HCT116 (cell line): ENCODE measurements at regions not wholly inside any gene's neighbourhood (a gene's known extent, or its start where the extent isn't known, plus 50 kb on each side); places are given as distances from the start of the nearest gene placed in this dataset.

Experiments used
- ATAC-seq: fragments of 200-7000 bp; cut with Tn5 transposase; 2 replicates; pipeline ENCODE4 v1.9.1; 2020; ENCODE audit warnings: mild to moderate bottlenecking, moderate library complexity
- BruUV-seq: library from RNA; stranded (reverse); fragments of 400-500 nt; replicated peaks from 2 replicates; lab custom pipeline; 2021; lab: Mats Ljungman, UMichigan
- CTCF ChIA-PET: fragments of 300-600 bp; sonication (Branson Sonifier 250); formaldehyde crosslinking; loops from one replicate; lab custom pipeline; 2021; ENCODE audit warnings: antibody characterized with exemption; lab: Charles Lee
- POLR2A ChIA-PET: fragments of 300-600, 350-600 bp; sonication (Branson Sonifier 250); formaldehyde crosslinking; loops from one replicate; lab custom pipeline; 2021; ENCODE audit warnings: antibody characterized with exemption; lab: Charles Lee
- RAD21 ChIA-PET, 2 experiments: fragments of 300-600 bp; sonication (Branson Sonifier 250); formaldehyde crosslinking; loops; one replicate each; lab custom pipeline; 2023; ENCODE audit warnings: low total read pairs in 2 of 2; ENCODE audit not compliant: uncharacterized antibody in 2 of 2, unreplicated experiment in 2 of 2, low non-redundant PET in 1 of 2; lab: Charles Lee
- DNase-seq: peaks from one replicate; pipeline ENCODE4 v3.0.0-alpha.2; 2010; ENCODE audit warnings: low read depth, low spot score
- H2AFZ ChIP-seq: fragments of 200-600 bp; shearing (Covaris generic), sonication (generic); 2 replicates; pipeline ENCODE4 v1.6.1; 2017; ENCODE audit warnings: low read depth, mixed run types, mixed read lengths, antibody characterized with exemption, low read length; ENCODE audit not compliant: poor library complexity, severe bottlenecking
- H3K27ac ChIP-seq: 2 replicates; pipeline ENCODE4 v1.5.1; 2012; ENCODE audit warnings: low read depth, low read length
- H3K27me3 ChIP-seq: fragments of 200-600 bp; sonication (generic); 2 replicates; pipeline ENCODE4 v1.6.1; 2016; ENCODE audit warnings: mixed run types, low read length, mixed read lengths; ENCODE audit not compliant: insufficient read depth
- H3K36me3 ChIP-seq, 2 experiments: fragments of 200-500 bp in 1 of 2; fragments of 200-600 bp in 1 of 2; sonication (Bioruptor generic) in 1 of 2; sonication (generic) in 1 of 2; 2 replicates each; pipeline versions ENCODE4 v1.5.1 to v1.6.1; 2014 to 2016; ENCODE audit warnings: low read length in 2 of 2, inconsistent platforms in 1 of 2, mixed read lengths in 1 of 2, mixed run types in 1 of 2; ENCODE audit not compliant: insufficient read depth in 2 of 2, control insufficient read depth in 1 of 2
- H3K4me1 ChIP-seq, 2 experiments: fragments of 200-600 bp in 1 of 2; sonication (generic) in 1 of 2; 2 replicates each; pipeline versions ENCODE4 v1.5.1 to v1.6.1; 2012 to 2017; ENCODE audit warnings: low read length in 2 of 2, inconsistent platforms in 1 of 2, mild to moderate bottlenecking in 1 of 2, mixed read lengths in 1 of 2, mixed run types in 1 of 2, moderate library complexity in 1 of 2; ENCODE audit not compliant: insufficient read depth in 2 of 2, control insufficient read depth in 1 of 2
- H3K4me2 ChIP-seq: fragments of 200-600 bp; sonication (generic); 2 replicates; pipeline ENCODE4 v1.6.1; 2017; ENCODE audit warnings: mixed run types, low read length, mixed read lengths
- H3K4me3 ChIP-seq, 2 experiments: fragments of 200-600 bp in 1 of 2; sonication (generic) in 1 of 2; replicated peaks in 1 of 2; 2 replicates each; pipeline ENCODE4 v1.5.1; 2011 to 2016; ENCODE audit warnings: low read length in 2 of 2, control low read depth in 1 of 2, low read depth in 1 of 2, mild to moderate bottlenecking in 1 of 2, mixed read lengths in 1 of 2, mixed run types in 1 of 2
- H3K79me2 ChIP-seq: fragments of 200-600 bp; sonication (generic); 2 replicates; pipeline ENCODE4 v1.6.1; 2017; ENCODE audit warnings: mild to moderate bottlenecking, mixed run types, low read length, moderate library complexity, mixed read lengths; ENCODE audit not compliant: insufficient read depth
- H3K9ac ChIP-seq: fragments of 200-600 bp; sonication (generic); 2 replicates; pipeline ENCODE4 v1.6.1; 2016; ENCODE audit warnings: low read length, mixed read lengths
- H3K9me2 ChIP-seq: fragments of 200-600 bp; sonication (generic), shearing (Covaris generic); 2 replicates; pipeline ENCODE4 v1.6.1; 2017; ENCODE audit warnings: mixed run types, mild to moderate bottlenecking, moderate library complexity; ENCODE audit not compliant: insufficient read depth
- H3K9me3 ChIP-seq, 2 experiments: fragments of 200-500 bp in 1 of 2; fragments of 200-600 bp in 1 of 2; sonication (Bioruptor generic) in 1 of 2; sonication (generic) in 1 of 2; 2 replicates each; pipeline ENCODE4 v1.6.1; 2014 to 2017; ENCODE audit warnings: low read length in 2 of 2, mixed read lengths in 2 of 2, inconsistent platforms in 1 of 2, low read depth in 1 of 2, mild to moderate bottlenecking in 1 of 2, mixed run types in 1 of 2, moderate library complexity in 1 of 2; ENCODE audit not compliant: control insufficient read depth in 1 of 2, insufficient read depth in 1 of 2
- H4K20me1 ChIP-seq: fragments of 200-600 bp; sonication (generic), shearing (Covaris generic); 2 replicates; pipeline ENCODE4 v1.6.1; 2017; ENCODE audit warnings: mixed run types, mild to moderate bottlenecking, moderate library complexity; ENCODE audit not compliant: insufficient read depth
- CEBPB ChIP-seq: IDR thresholded peaks from 2 replicates; pipeline ENCODE4 v1.6.1; 2012; ENCODE audit warnings: low read depth
- EGR1 ChIP-seq: IDR thresholded peaks from 2 replicates; pipeline ENCODE4 v1.6.1; 2012; ENCODE audit warnings: low read depth
- ELF1 ChIP-seq: IDR thresholded peaks from 2 replicates; pipeline ENCODE4 v1.6.1; 2012; ENCODE audit warnings: low read depth, borderline replicate concordance
- EZH2 ChIP-seq: fragments of 200-600 bp; sonication (generic); IDR thresholded peaks from 2 replicates; pipeline ENCODE4 v1.6.1; 2017; ENCODE audit warnings: antibody characterized with exemption, mixed run types
- EZH2phosphoT487 ChIP-seq: fragments of 200-600 bp; IDR thresholded peaks from 2 replicates; pipeline ENCODE4 v1.6.1; 2018; ENCODE audit warnings: antibody characterized with exemption, borderline replicate concordance
- FOSL1 ChIP-seq: IDR thresholded peaks from 2 replicates; pipeline ENCODE4 v1.6.1; 2012; ENCODE audit warnings: low read depth
- POLR2A ChIP-seq: IDR thresholded peaks from 2 replicates; pipeline ENCODE4 v1.7.0; 2011; ENCODE audit warnings: borderline replicate concordance; ENCODE audit not compliant: insufficient read depth, insufficient read length; ENCODE audit errors: extremely low read depth
- POLR2AphosphoS5 ChIP-seq: IDR thresholded peaks from 2 replicates; pipeline ENCODE4 v1.6.1; 2011; ENCODE audit warnings: mild to moderate bottlenecking, low read depth, low read length, moderate library complexity
- RAD21 ChIP-seq: IDR thresholded peaks from 2 replicates; pipeline ENCODE4 v1.6.1; 2012; ENCODE audit warnings: low read depth, mild to moderate bottlenecking
- SIN3A ChIP-seq: IDR thresholded peaks from 2 replicates; pipeline ENCODE4 v1.6.1; 2012; ENCODE audit warnings: low read depth
- SP1 ChIP-seq: IDR thresholded peaks from 2 replicates; pipeline ENCODE4 v1.6.1; 2012; ENCODE audit warnings: low read depth
- SRF ChIP-seq: IDR thresholded peaks from 2 replicates; pipeline ENCODE4 v1.6.1; 2012; ENCODE audit warnings: low read depth
- TCF7L2 ChIP-seq: IDR thresholded peaks from 2 replicates; pipeline ENCODE4 v1.7.0; 2011; ENCODE audit warnings: borderline replicate concordance, inconsistent platforms; ENCODE audit not compliant: insufficient read depth, insufficient read length; ENCODE audit errors: extremely low read depth
- ZNF274 ChIP-seq: fragments of 200-500 bp; sonication (Bioruptor generic); IDR thresholded peaks from 2 replicates; pipeline ENCODE4 v1.6.1; 2014; ENCODE audit warnings: mild to moderate bottlenecking, low read depth, low read length, inconsistent platforms
- intact Hi-C: fragments of 100-400 bp; cut with micrococcal nuclease; formaldehyde crosslinking; loops from 2 replicates; pipeline ENCODE4 v1.10.0; 2022
- TF ChIP-seq, protein P1 (sequence below): IDR thresholded peaks from 2 replicates; pipeline ENCODE4 v1.6.1; 2012
- TF ChIP-seq, protein P2 (sequence below): IDR thresholded peaks from 2 replicates; pipeline ENCODE4 v1.6.1; 2012
- TF ChIP-seq, protein P3 (sequence below), 3 experiments: fragments of 200-600 bp in 1 of 3; sonication (generic) in 1 of 3; IDR thresholded peaks in 2 of 3; conservative IDR thresholded peaks in 1 of 3; 2 replicates each; pipeline ENCODE4 v1.5.1; 2012 to 2017; ENCODE audit warnings: low read depth in 2 of 3, low read length in 2 of 3, antibody characterized with exemption in 1 of 3, borderline replicate concordance in 1 of 3, control low read depth in 1 of 3, mild to moderate bottlenecking in 1 of 3, mixed read lengths in 1 of 3, mixed run types in 1 of 3, moderate library complexity in 1 of 3; ENCODE audit not compliant: insufficient read depth in 1 of 3
- TF ChIP-seq, protein P4 (sequence below): IDR thresholded peaks from 2 replicates; pipeline ENCODE4 v1.6.1; 2011; ENCODE audit warnings: mild to moderate bottlenecking, low read length, moderate library complexity; ENCODE audit not compliant: insufficient replicate concordance; ENCODE audit errors: extremely low read depth

DNA sequence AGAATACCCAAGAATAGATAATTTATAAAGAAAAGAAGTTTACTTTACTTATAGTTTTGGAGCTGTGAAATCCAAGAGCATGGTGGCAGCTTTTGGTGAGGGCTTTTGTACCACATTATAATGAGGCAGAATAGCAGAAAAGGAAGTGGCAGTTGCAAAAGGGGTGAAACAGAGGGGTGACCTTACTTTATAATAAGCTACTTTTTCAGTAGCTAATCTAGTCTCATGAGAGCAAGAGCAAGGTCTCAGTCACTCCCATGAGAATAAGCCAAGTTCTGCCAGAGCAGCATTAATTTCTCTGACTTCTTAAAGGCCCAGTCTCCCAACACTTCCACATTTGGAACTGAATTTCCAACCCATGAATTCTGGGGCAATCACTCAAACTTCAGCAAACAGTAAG is 502.0 kb downstream of the GBA3 start:
- Histone ChIP-seq H3K4me2 (no peak overlapping the region), H4K20me1 (no peaks in the 10 kb centered on the region), H3K4me1 (no peaks in the 10 kb centered on the region), H3K4me3 (no peak overlapping the region), H3K79me2 (no peaks in the 10 kb centered on the region), H3K9me2 (no peaks in the 10 kb centered on the region), H2AFZ (no peak overlapping the region), H3K27ac (no peak overlapping the region), H3K9ac (no peak overlapping the region), H3K36me3 (no peaks in the 10 kb centered on the region), H3K9me3 (peaks cover 3 to 30% of the 10 kb centered on the region in 2 experiments; a peak in 3 of 4 replicates), H3K27me3 (no peaks in the 10 kb centered on the region)
- RAD21 ChIA-PET, result no interaction called here
- TF ChIP-seq POLR2A (no peak), EZH2phosphoT487 (no peak), RAD21 (no peak), EGR1 (no peak), EZH2 (no peak), SIN3A (no peak), FOSL1 (no peak), SRF (no peak), TCF7L2 (no peak)
- TF ChIP-seq, protein P1, sequence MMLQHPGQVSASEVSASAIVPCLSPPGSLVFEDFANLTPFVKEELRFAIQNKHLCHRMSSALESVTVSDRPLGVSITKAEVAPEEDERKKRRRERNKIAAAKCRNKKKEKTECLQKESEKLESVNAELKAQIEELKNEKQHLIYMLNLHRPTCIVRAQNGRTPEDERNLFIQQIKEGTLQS, result no peak
- ATAC-seq (no peak), DNase-seq (no peak)
- intact Hi-C loops, result no loop called here
- CTCF ChIA-PET, result no interaction called here
- POLR2A ChIA-PET, result no interaction called here
- no TSS peak for BruUV-seq

DNA sequence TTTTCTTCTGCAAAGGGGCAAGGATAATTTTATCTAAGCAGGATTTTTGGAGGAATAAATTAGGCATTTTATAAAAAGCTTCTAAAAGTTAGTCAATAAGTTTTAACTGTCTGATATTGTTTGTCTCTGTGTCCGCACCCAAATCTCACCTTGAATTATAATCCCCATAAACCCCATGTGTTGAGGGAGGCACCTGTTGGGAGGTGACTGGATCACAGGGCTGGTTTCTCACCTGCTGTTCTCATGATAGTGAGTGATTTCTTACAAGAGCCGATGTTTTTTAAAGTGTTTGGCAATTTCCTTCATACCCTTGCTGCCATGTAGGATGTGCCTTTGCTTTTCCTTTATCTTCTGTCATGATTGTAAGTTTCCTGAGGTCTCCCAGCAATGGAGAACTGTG is 481.4 kb downstream of the GBA3 start:
- intact Hi-C loops, result no loop called here
- peaks cover 5 to 15% of the 10 kb centered on the region in 2 experiments; a peak in 3 of 4 replicates for H3K9me3 ChIP-seq
- H3K36me3 ChIP-seq, result no peaks in the 10 kb centered on the region
- H3K4me1 ChIP-seq, result no peaks in the 10 kb centered on the region
- H3K4me3 ChIP-seq, result no peak overlapping the region
- RAD21 ChIA-PET, result no interaction called here
- H4K20me1 ChIP-seq, result no peaks in the 10 kb centered on the region
- POLR2A ChIA-PET, result no interaction called here
- ATAC-seq, result no peak
- H3K4me2 ChIP-seq, result no peak overlapping the region
- no peak overlapping the region for H3K9ac ChIP-seq
- no peaks in the 10 kb centered on the region for H3K79me2 ChIP-seq
- DNase-seq, result no peak
- no peaks in the 10 kb centered on the region for H3K27me3 ChIP-seq
- no peak overlapping the region for H2AFZ ChIP-seq
- no peak overlapping the region for H3K27ac ChIP-seq
- no TSS peak for BruUV-seq
- CTCF ChIA-PET, result no interaction called here
- no peaks in the 10 kb centered on the region for H3K9me2 ChIP-seq
- TF ChIP-seq, protein P2, sequence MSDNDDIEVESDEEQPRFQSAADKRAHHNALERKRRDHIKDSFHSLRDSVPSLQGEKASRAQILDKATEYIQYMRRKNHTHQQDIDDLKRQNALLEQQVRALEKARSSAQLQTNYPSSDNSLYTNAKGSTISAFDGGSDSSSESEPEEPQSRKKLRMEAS, result no peak
- TF ChIP-seq ELF1, result no peak
- TF ChIP-seq, protein P3, sequence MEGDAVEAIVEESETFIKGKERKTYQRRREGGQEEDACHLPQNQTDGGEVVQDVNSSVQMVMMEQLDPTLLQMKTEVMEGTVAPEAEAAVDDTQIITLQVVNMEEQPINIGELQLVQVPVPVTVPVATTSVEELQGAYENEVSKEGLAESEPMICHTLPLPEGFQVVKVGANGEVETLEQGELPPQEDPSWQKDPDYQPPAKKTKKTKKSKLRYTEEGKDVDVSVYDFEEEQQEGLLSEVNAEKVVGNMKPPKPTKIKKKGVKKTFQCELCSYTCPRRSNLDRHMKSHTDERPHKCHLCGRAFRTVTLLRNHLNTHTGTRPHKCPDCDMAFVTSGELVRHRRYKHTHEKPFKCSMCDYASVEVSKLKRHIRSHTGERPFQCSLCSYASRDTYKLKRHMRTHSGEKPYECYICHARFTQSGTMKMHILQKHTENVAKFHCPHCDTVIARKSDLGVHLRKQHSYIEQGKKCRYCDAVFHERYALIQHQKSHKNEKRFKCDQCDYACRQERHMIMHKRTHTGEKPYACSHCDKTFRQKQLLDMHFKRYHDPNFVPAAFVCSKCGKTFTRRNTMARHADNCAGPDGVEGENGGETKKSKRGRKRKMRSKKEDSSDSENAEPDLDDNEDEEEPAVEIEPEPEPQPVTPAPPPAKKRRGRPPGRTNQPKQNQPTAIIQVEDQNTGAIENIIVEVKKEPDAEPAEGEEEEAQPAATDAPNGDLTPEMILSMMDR (IDR thresholded peaks at IDR 0.05 in 2 of 3, conservative IDR thresholded peaks at IDR 0.05 in 1 of 3; ENCODE audit: borderline replicate concordance in 1 of 3, insufficient read depth in 1 of 3, low read depth in 2 of 3, low read length in 2 of 3), result no peak
- no peak for TF ChIP-seq EZH2
- TF ChIP-seq SRF, result no peak
- TF ChIP-seq EZH2phosphoT487, result no peak
- no peak for TF ChIP-seq FOSL1
- TF ChIP-seq CEBPB, result no peak
- no peak for TF ChIP-seq SP1
- TF ChIP-seq TCF7L2, result no peak
- TF ChIP-seq, protein P4, sequence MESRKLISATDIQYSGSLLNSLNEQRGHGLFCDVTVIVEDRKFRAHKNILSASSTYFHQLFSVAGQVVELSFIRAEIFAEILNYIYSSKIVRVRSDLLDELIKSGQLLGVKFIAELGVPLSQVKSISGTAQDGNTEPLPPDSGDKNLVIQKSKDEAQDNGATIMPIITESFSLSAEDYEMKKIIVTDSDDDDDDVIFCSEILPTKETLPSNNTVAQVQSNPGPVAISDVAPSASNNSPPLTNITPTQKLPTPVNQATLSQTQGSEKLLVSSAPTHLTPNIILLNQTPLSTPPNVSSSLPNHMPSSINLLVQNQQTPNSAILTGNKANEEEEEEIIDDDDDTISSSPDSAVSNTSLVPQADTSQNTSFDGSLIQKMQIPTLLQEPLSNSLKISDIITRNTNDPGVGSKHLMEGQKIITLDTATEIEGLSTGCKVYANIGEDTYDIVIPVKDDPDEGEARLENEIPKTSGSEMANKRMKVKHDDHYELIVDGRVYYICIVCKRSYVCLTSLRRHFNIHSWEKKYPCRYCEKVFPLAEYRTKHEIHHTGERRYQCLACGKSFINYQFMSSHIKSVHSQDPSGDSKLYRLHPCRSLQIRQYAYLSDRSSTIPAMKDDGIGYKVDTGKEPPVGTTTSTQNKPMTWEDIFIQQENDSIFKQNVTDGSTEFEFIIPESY, result no peak
- no peak for TF ChIP-seq POLR2AphosphoS5
- no peak for TF ChIP-seq ZNF274
